Suprapubic skin (tissue), 4 donors: ENCODE measurements at regions not wholly inside any gene's neighbourhood (a gene's known extent, or its start where the extent isn't known, plus 50 kb on each side); places are given as distances from the start of the nearest gene placed in this dataset.
"Not testable (repeated sequence)": the region's sequence is repeated elsewhere in the genome, so short reads cannot be mapped to it uniquely, and the experiment has no call there.

ENCODE experiments used
- DNase-seq, 2 donors: peaks; one replicate each; pipeline ENCODE4 v3.0.0-alpha.2; 2019; ENCODE audit warnings: low spot score in 2 of 2
- H3K27ac ChIP-seq: fragments of 200-600 bp; sonication (generic); one replicate; pipeline ENCODE4 v1.5.1; 2019
- H3K27me3 ChIP-seq: fragments of 200-600 bp; sonication (generic); one replicate; pipeline ENCODE4 v1.5.1; 2019
- H3K36me3 ChIP-seq: fragments of 200-600 bp; sonication (generic); one replicate; pipeline ENCODE4 v1.5.1; 2019
- H3K4me1 ChIP-seq: fragments of 200-600 bp; sonication (generic); one replicate; pipeline ENCODE4 v1.5.1; 2019
- H3K4me3 ChIP-seq: fragments of 200-600 bp; sonication (generic); one replicate; pipeline ENCODE4 v1.5.1; 2019; ENCODE audit warnings: mild to moderate bottlenecking
- H3K9me3 ChIP-seq: fragments of 200-600 bp; sonication (generic); one replicate; pipeline ENCODE4 v1.5.1; 2019
- CTCF ChIP-seq, 2 donors: fragments of 200-600 bp in 1 of 2; fragments of 450-650 bp in 1 of 2; sonication (generic) in 1 of 2; IDR thresholded peaks; one replicate each; pipeline ENCODE4 v1.5.1; 2016 to 2019; ENCODE audit warnings: antibody characterized with exemption in 2 of 2, mild to moderate bottlenecking in 1 of 2, moderate library complexity in 1 of 2
- EP300 ChIP-seq: sonication (generic); formaldehyde crosslinking; IDR thresholded peaks from one replicate; pipeline ENCODE4 v1.6.1; 2017; ENCODE audit warnings: antibody characterized with exemption
- POLR2A ChIP-seq, 2 donors: fragments of 450-650 bp; IDR thresholded peaks; one replicate each; pipeline ENCODE4 v1.6.1; 2017; ENCODE audit warnings: antibody characterized with exemption in 2 of 2, mild to moderate bottlenecking in 2 of 2, moderate library complexity in 2 of 2
- POLR2AphosphoS5 ChIP-seq, 3 donors: sonication (generic); formaldehyde crosslinking; IDR thresholded peaks; one replicate each; pipeline ENCODE4 v1.6.1; 2017; ENCODE audit warnings: antibody characterized with exemption in 3 of 3
- WGBS: methylation state at CpG from one replicate; pipeline ENCODE4 v1.1.5; 2018; 5-methylcytosine and 5-hydroxymethylcytosine counted together

GRCh38 chr12:92384571-92384970 is 238.9 kb upstream of the BTG1 start:
- WGBS = 91% methylated on average over 3 of the region's 3 CpGs
- no peak overlapping the region for H3K4me3 ChIP-seq
- TF ChIP-seq POLR2A (IDR thresholded peaks at IDR 0.05) (no peak), CTCF (IDR thresholded peaks at IDR 0.05) (no peak), EP300 (no peak), POLR2AphosphoS5 (IDR thresholded peaks at IDR 0.05) (no peak)
- H3K36me3 ChIP-seq = no peaks in the 10 kb centered on the region
- no peaks in the 10 kb centered on the region for H3K27me3 ChIP-seq
- DNase-seq = no peak
- H3K9me3 ChIP-seq = no peaks in the 10 kb centered on the region
- H3K4me1 ChIP-seq = no peaks in the 10 kb centered on the region
- H3K27ac ChIP-seq = no peak overlapping the region

- Histone ChIP-seq H3K9me3 (no peaks in the 10 kb centered on the region), H3K27ac (no peak overlapping the region), H3K4me1 (no peaks in the 10 kb centered on the region), H3K27me3 (no peaks in the 10 kb centered on the region), H3K4me3 (no peak overlapping the region), H3K36me3 (no peaks in the 10 kb centered on the region)
- TF ChIP-seq EP300 (no peak), CTCF (IDR thresholded peaks at IDR 0.05) (no peak), POLR2AphosphoS5 (IDR thresholded peaks at IDR 0.05) (no peak), POLR2A (IDR thresholded peaks at IDR 0.05) (no peak)
- no peak for DNase-seq
- 96% methylated on average over 3 of the region's 3 CpGs for WGBS
These were observed 236.8 kb upstream of the BTG1 start for GRCh38 chr12:92382383-92382878.

GRCh38 chr12:92381856-92382255 is 236.2 kb upstream of the BTG1 start:
- Histone ChIP-seq H3K4me3 (no peak overlapping the region), H3K27ac (no peak overlapping the region), H3K4me1 (no peaks in the 10 kb centered on the region), H3K27me3 (no peaks in the 10 kb centered on the region), H3K36me3 (no peaks in the 10 kb centered on the region), H3K9me3 (no peaks in the 10 kb centered on the region)
- no peak for DNase-seq
- no peak for TF ChIP-seq EP300

- H3K4me1 ChIP-seq = no peaks in the 10 kb centered on the region
- WGBS = 76% methylated on average over 4 of the region's 4 CpGs
- TF ChIP-seq CTCF (IDR thresholded peaks at IDR 0.05) = no peak
- no peak for TF ChIP-seq POLR2A (IDR thresholded peaks at IDR 0.05)
- no peak for TF ChIP-seq POLR2AphosphoS5 (IDR thresholded peaks at IDR 0.05)
- no peak for TF ChIP-seq EP300
- H3K27ac ChIP-seq = no peak overlapping the region
- no peak overlapping the region for H3K4me3 ChIP-seq
- H3K27me3 ChIP-seq = no peaks in the 10 kb centered on the region
- no peaks in the 10 kb centered on the region for H3K36me3 ChIP-seq
- no peak for DNase-seq
- H3K9me3 ChIP-seq = no peaks in the 10 kb centered on the region
These were observed 233.2 kb upstream of the BTG1 start for GRCh38 chr12:92378682-92379479.

GRCh38 chr12:92375504-92375903 is 229.9 kb upstream of the BTG1 start:
- H3K27me3 ChIP-seq, H3K9me3 ChIP-seq, H3K4me3 ChIP-seq, H3K4me1 ChIP-seq, DNase-seq, H3K27ac ChIP-seq, H3K36me3 ChIP-seq: not testable (repeated sequence)
- 97% methylated on average over 3 of the region's 3 CpGs for WGBS

- no peak for TF ChIP-seq POLR2A (IDR thresholded peaks at IDR 0.05)
- TF ChIP-seq POLR2AphosphoS5 (IDR thresholded peaks at IDR 0.05) = no peak
- no peak for TF ChIP-seq EP300
- TF ChIP-seq CTCF (IDR thresholded peaks at IDR 0.05) = no peak
- Histone ChIP-seq H3K36me3 (no peaks in the 10 kb centered on the region), H3K27me3 (no peaks in the 10 kb centered on the region), H3K9me3 (no peaks in the 10 kb centered on the region), H3K4me3 (no peak overlapping the region), H3K27ac (no peak overlapping the region), H3K4me1 (no peaks in the 10 kb centered on the region)
- DNase-seq = no peak
These were observed 225.2 kb upstream of the BTG1 start for GRCh38 chr12:92370828-92371227.
